Limb (tissue), 2 donors: ENCODE measurements at regions not wholly inside any gene's neighbourhood (a gene's known extent, or its start where the extent isn't known, plus 50 kb on each side); places are given as distances from the start of the nearest gene placed in this dataset.
"Not testable (repeated sequence)": the region's sequence is repeated elsewhere in the genome, so short reads cannot be mapped to it uniquely, and the experiment has no call there.

ENCODE experiments used
- DNase-seq, 2 donors: peaks; one replicate each; pipeline ENCODE4 v3.0.0-alpha.2; 2016; ENCODE audit errors: extremely low spot score in 2 of 2

- DNase-seq: no peak
Measured at GRCh38 chr21:36246080-36246631, 73.8 kb upstream of the MORC3 start.

GRCh38 chr21:36247316-36248010, 72.5 kb upstream of the MORC3 start:
- DNase-seq: no peak

GRCh38 chr21:36249576-36250422, 70.2 kb upstream of the MORC3 start:
- DNase-seq: no peak

- DNase-seq: no peak
Measured at GRCh38 chr21:36250423-36251075, 69.4 kb upstream of the MORC3 start.

GRCh38 chr21:36254106-36254941, 65.7 kb upstream of the MORC3 start:
- no peak for DNase-seq

- DNase-seq: no peak
Measured at GRCh38 chr21:36255663-36256062, 64.3 kb upstream of the MORC3 start.

GRCh38 chr21:36257657-36258056, 62.3 kb upstream of the MORC3 start:
- DNase-seq: no peak

GRCh38 chr21:36260030-36260787, 59.8 kb upstream of the MORC3 start:
- DNase-seq: peak in 1 of 2 donors; percentile 80

GRCh38 chr21:36260802-36261201, 59.2 kb upstream of the MORC3 start:
- no peak for DNase-seq

- no peak for DNase-seq
Measured at GRCh38 chr21:36261459-36261858, 58.5 kb upstream of the MORC3 start.

GRCh38 chr21:36263797-36264196, 56.2 kb upstream of the MORC3 start:
- DNase-seq: no peak

GRCh38 chr21:36265431-36265830, 54.6 kb upstream of the MORC3 start:
- no peak for DNase-seq

- not testable (repeated sequence) for DNase-seq
Measured at GRCh38 chr21:36267828-36268227, 52.2 kb upstream of the MORC3 start.

GRCh38 chr21:36268264-36268663, 51.7 kb upstream of the MORC3 start:
- not testable (repeated sequence) for DNase-seq
